HEK293T (cell line): ENCODE measurements at regions not wholly inside any gene's neighbourhood (a gene's known extent, or its start where the extent isn't known, plus 50 kb on each side); places are given as distances from the start of the nearest gene placed in this dataset.

Experiments
- ARNT ChIP-seq: fragments of 450-650 bp; IDR thresholded peaks from 2 replicates; pipeline ENCODE4 v1.6.1; 2017; ENCODE audit warnings: mild to moderate bottlenecking
- BHLHE40 ChIP-seq: fragments of 450-650 bp; IDR thresholded peaks from 2 replicates; pipeline ENCODE4 v1.6.1; 2016; ENCODE audit warnings: mild to moderate bottlenecking, moderate library complexity, borderline replicate concordance
- ELF4 ChIP-seq: fragments of 450-650 bp; IDR thresholded peaks from 2 replicates; pipeline ENCODE4 v1.6.1; 2017; ENCODE audit warnings: antibody characterized with exemption
- FOXM1 ChIP-seq: fragments of 450-650 bp; IDR thresholded peaks from 2 replicates; pipeline ENCODE4 v1.6.1; 2017; ENCODE audit warnings: mild to moderate bottlenecking, borderline replicate concordance
- HDGF ChIP-seq: fragments of 450-650 bp; IDR thresholded peaks from 2 replicates; pipeline ENCODE4 v1.6.1; 2017; ENCODE audit warnings: antibody characterized with exemption, borderline replicate concordance
- L3MBTL2 ChIP-seq: fragments of 450-650 bp; conservative IDR thresholded peaks from 2 replicates; pipeline ENCODE4 v1.6.1; 2016; ENCODE audit warnings: mild to moderate bottlenecking
- LEF1 ChIP-seq: fragments of 450-650 bp; IDR thresholded peaks from 2 replicates; pipeline ENCODE4 v1.6.1; 2017; ENCODE audit warnings: mild to moderate bottlenecking, borderline replicate concordance
- NFRKB ChIP-seq: fragments of 450-650 bp; IDR thresholded peaks from 2 replicates; pipeline ENCODE4 v1.6.1; 2016; ENCODE audit warnings: mild to moderate bottlenecking, moderate library complexity
- PKNOX1 ChIP-seq: fragments of 450-650 bp; IDR thresholded peaks from 2 replicates; pipeline ENCODE4 v1.6.1; 2016
- SP1 ChIP-seq: fragments of 450-650 bp; IDR thresholded peaks from 2 replicates; pipeline ENCODE4 v1.6.1; 2017
- TARDBP ChIP-seq: fragments of 450-650 bp; IDR thresholded peaks from 2 replicates; pipeline ENCODE4 v1.6.1; 2016

- TF ChIP-seq L3MBTL2 (no peak), ELF4 (no peak), FOXM1 (no peak), SP1 (no peak), TARDBP (no peak), LEF1 (no peak), HDGF (no peak), ARNT (no peak), PKNOX1 (no peak), BHLHE40 (no peak), NFRKB (no peak)
These were observed 536.8 kb downstream of the MIAT start for GRCh38 chr22:27194096-27194748.
